ENCODE measurements at regions not wholly inside any gene's neighbourhood (a gene's known extent, or its start where the extent isn't known, plus 50 kb on each side); places are given as distances from the start of the nearest gene placed in this dataset.

DNA sequence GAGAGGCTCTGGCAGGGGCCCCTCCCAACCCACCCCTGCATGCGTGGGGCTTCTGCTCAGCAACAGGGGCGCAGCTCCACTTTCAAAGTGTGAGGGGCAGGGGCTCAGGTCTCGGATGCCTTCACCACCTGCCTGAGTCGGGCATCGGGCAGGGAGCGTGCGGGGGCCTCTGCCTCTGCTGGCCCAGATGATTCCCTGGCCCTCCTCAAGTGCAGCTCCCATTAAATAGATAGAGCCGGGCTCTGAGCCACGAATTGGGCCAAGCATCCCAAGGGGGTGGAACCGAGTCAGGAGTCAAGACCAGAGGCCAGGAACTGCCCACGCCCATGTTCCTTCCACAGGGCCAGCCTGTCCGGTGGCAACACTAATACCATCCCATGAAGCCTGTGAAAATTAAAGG is 108.9 kb upstream of the FAM20C start:
- no peak for DNase-seq (ENCODE audit: low spot score)
- no peak for FAIRE-seq

DNA sequence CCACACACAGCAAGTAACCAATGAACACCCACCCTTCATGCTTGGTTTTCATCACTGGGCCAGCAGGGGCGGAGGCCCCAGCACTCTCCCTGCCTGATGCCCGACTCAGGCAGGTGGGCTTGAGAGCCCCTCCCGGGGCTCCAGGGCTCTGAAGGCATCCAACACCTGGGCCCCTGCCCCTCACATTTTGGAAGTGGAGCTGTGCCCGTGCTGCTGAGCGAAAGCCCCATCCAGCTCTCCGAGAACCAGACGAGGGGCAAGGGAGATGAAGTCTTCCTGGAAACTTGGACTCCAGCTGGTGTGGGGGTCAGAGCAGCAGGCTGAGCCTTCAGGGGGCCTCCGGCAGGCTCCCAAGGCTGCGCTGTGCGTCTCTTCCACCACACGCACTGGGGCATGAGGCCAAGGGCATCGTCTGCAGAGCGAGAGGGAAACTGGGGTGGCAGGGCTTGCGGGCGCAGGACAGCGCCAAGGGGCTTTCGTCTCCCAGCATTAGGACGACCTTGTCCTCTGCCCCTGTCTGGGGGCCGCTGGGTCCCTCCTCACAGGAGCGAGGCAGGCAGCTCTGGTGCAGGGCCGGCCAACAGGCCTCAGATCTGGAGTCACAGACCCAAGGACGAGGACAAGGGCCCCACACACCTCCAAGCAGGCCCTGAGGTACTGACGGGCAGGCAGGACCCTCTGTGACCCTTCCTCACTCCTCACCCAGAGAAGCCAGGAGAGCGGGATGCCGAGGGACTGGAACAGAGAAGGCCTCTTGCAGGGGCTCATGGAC is 108.3 kb upstream of the FAM20C start:
- DNase-seq (ENCODE audit: low spot score), result no peak
- no peak for FAIRE-seq

DNA sequence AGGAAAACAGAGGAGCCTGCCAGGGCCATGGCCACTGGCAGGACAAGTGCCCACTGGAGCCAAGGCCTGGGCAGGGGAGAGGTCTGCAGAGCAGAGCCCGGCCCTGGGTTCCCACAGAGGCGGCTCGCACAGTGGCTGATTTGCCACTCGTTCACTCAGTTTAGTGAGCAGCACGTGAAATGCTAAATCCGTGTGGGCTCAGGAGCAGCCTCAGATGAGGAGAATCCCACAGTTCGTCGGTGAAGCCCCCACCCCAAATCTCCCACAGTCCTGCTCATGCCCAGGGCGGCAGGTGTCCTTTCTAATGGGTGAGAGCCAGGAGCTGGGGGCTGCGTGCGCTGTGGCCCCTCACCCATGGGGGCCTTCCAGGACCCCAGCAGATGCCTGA is 107.7 kb upstream of the FAM20C start:
- no peak for DNase-seq (ENCODE audit: low spot score)
- FAIRE-seq, result no peak

DNA sequence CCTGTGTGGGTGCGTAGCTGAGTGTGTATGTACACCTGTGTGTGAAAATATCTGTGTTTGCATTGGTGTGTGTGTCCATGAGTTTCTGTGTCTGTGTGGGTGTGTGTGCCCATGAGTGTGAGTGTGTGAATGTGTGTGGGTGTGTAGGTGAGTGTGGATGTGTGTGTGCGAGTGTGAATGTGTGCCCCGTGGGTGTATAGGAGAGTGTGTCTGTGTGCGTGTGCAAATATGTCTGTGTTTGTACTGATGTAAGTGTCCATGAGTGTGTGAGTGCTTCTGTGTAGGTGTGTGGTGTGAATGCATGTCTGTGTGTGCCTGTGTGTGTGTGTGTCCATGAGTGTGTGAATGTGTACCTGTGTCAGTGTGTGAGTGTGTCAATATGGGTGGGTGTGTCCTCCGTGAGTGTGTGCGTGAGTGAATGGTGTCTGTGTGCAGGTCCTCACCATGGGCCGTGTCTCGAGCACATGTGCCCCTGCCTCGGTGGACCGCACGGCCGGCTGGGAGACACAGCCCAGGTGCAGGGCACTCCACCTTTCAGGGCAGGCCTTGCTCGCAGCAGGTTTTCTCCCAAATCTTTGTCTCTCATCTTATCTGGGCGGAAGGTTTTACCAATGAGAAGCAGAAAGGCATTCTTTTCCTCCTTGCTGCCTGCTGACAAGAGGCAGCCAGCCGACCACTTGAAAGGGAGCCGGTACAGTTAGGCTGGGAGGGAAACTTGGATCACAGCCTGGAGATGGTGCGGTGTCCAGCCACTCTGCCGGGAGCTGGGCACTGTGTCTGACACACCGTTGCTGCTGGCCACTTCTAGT is 107.1 kb upstream of the FAM20C start:
- FAIRE-seq, result peak; percentile 97
- DNase-seq (ENCODE audit: low spot score), result peak; percentile 67

DNA sequence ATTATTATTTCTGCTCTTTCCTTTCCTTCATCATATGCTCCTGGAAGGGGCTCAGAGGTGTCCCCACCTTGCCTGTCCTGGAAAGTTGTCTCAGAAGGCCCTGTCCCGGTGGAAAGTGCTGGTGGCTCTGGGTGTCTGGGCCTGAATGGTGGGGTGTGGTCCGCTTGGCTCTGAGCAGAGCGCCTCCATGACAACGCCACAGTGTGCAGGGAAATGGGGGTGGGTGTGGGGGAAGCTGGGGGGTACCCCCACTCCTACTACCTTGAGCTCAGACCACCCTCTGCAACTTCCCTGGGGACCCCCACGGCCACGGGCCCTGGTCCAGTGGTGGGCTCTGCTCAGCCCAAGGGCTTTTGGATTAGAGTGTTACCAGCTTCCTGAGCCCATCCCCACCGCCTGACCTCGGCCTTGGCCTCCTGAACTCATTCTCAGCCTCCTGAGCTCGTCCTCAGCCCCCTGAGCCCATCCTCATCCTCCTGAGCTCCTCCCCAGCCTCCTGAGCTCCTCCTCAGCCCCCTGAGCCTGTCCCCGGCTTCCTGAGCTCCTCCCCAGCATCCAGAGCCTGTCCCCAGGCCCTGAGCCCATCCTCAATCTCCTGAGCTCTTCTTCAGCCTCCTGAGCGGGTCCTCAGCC is 106.4 kb upstream of the FAM20C start:
- no peak for DNase-seq (ENCODE audit: low spot score)
- no peak for FAIRE-seq

DNA sequence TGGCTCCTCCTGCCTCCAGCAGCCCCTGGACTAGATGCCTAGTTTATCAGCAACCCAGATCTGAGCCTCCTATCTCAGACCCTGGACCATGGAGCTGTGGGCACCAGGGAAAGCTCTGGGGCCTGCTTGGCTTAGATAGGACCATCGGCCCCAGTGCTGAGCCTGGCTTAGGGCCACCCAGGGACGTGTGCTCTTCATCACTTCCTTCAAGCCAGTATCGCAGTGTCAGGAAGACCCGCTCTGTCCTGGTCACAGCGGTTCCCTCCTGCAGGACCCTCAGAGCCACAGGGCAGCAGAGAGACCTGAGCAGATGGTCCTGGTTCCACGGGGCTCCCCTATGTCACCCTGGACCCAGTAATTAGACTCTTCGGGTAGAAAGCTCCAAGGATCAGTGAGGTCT is 105.7 kb upstream of the FAM20C start:
- DNase-seq (ENCODE audit: low spot score) (no peak), FAIRE-seq (no peak)

DNA sequence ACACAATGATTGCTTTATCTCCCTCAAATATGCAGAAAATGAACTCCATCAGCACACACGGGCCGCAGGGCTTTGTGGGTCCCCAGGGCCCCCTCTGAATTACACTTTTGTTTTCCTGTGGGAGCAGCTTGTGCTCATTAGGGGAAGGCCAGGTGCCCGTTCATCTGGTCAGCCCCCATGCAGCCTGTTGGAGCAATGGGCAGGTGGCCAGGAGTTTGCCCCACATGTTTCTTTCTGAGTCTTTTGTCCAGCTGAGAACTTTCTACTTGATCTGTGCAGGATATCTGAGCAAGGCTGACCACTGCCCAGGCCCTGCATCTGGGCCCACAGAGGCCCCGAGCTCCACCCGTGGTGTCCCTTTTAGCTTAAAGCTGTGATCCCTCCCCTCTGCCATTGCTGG is 105.3 kb upstream of the FAM20C start:
- no peak for FAIRE-seq
- no peak for DNase-seq (ENCODE audit: low spot score)

DNA sequence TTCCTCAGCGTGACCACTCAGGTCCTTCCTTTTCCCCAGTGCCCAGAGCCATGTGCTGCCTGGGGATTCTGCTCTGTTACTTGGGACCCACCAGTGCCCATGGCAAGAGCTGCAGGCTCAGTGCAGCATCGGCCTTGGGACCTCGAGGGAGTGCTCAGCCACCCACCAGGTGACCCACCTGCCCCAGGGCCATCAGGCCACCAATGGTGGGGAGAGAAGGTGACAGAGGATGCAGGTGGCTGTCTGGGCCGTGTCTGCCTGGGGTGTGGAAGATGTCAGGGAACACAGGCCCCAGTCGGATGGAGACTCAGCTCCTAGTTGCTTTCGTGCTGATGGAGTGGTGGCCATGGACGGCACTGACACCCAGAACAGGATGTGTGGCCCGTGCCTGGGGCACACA is 104.7 kb upstream of the FAM20C start:
- DNase-seq (ENCODE audit: low spot score) (no peak), FAIRE-seq (no peak)

DNA sequence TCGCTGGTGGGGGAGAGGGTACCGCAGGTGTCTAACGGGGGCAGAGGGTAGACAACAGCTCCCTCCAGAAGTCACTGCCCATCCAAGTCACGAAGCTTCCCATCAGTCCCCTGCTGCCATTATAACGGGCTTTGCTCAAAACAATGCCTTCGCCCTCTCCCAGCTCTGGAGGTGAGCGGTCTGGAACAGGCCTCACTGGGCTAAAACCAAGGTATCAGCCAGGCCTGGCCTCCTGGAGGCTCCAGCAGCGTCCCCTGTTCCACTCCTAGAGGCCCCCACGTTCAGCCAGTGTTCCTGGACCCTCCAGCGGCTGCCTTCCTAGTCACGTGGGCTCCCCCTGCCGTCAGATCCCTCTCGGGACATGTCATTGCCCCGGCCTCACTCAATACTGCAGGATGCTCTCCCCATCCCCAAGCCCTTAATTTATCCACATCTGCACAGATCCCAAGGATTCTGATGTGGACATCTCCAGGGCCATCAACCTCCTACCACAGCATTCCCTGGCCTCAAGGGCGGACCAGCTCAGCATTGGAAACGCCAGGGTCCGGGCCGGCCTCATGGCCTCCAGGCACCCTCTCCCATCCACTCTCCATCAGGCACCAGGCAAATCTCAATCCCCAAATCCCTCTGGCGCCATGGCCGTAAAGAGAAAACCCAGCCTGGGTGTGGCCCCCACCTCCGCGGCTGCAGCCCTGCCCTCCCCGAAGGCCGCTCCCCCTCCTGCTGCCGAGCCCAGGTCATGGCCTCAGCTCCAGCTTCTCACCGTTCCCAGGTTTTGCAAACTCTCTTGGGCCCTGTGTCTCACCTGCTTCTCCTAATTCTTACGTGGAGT is 104.1 kb upstream of the FAM20C start:
- peak; percentile 35 for FAIRE-seq
- no peak for DNase-seq (ENCODE audit: low spot score)

DNA sequence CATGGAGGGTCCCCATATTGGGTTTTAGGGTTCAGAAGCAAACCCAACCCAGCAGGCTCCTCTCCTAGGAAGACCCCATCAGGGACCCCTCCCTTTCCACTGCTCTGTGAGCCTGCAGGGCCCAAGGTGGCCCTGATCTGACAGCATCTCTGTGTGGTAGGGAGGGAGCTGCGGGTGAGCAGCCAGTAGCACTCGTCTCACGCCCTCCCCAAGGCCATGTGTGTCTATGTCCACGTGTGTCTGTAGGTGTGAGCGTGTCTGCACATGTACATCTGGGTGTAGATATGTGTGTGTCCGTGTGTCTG is 103.5 kb upstream of the FAM20C start:
- DNase-seq (ENCODE audit: low spot score) (no peak), FAIRE-seq (no peak)

DNA sequence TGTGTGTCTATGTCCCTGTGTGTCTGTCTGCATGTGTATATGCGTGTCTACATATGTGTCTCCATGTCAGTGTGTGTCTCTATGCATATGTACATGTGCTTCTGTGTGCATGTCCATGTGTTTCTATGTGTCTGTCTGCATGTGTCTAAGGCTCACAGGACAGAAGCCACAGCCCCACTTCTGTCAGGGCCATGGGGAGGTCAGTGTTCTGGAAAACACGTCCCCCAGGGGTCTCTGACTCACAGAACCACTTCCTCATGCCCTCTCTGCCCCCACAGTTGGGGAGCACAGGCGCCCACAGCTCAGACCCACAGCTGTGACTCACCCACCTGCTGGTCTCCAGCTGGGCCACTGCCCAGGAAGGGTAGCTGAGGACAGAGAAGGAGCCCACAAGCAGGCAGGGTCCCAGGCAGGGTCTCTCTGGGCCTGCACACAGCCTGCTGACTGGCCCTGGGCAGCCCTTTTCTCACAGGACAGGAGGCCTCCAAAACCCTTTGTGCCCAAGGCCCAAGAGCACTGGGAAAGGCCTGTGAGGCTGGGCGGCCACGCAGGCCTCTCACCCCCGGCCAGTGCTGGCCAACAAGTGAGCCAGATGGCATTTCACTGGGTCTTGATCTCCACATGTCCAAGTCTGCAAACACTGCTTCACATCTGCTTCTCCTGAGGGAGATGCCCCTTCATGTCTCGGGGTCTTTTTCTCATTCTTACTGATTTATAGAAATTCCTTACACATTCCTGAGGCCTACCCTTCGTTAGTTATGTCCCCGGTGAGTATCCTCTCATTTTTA is 102.9 kb upstream of the FAM20C start:
- DNase-seq (ENCODE audit: low spot score) (peak; percentile 84), FAIRE-seq (peak; percentile 99)

DNA sequence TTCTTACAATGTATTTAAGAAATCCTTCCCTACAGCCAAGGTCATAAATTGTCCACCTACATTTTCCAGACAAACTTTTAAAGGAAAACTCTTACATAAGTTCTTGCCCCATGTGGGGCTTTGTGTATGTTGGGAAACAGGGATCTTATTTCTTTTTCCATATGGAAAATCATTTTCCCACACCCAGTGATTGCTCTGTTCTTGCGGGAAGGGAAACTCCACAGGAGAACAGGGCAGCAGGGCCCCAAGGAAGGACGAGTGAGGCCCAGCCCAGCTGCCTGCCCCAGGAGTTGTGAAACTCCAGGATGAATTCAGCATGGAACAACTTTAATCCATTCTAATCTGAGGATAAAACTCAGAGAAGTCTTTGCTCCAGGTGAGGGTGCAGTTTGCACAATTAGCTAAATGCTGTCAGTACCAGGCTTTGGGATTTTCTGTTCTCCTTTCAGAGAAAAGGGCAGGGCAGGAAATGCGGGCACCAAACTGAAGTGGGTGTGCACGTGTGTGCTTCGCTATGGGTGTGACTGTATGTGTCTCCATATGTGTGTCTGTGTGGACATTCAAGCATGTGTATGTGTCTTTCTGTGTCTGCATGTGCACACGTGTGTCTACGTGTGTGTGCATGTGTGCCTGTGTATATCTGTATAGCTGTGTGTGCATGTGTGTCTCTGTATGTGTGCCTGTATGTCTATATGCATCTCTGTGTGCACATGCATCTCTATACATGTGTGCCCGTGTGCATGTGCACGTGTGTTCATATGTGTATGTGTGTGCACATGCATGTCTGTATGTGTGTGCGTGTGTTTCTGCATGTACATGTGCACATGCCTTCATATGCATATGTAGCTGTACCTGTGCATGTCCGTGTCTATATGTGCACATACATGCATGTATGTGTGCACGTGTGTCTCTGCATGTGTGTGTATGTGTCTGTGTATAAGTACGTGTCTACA is 102.0 kb upstream of the FAM20C start:
- FAIRE-seq, result peak; percentile 100
- DNase-seq (ENCODE audit: low spot score), result no peak

DNA sequence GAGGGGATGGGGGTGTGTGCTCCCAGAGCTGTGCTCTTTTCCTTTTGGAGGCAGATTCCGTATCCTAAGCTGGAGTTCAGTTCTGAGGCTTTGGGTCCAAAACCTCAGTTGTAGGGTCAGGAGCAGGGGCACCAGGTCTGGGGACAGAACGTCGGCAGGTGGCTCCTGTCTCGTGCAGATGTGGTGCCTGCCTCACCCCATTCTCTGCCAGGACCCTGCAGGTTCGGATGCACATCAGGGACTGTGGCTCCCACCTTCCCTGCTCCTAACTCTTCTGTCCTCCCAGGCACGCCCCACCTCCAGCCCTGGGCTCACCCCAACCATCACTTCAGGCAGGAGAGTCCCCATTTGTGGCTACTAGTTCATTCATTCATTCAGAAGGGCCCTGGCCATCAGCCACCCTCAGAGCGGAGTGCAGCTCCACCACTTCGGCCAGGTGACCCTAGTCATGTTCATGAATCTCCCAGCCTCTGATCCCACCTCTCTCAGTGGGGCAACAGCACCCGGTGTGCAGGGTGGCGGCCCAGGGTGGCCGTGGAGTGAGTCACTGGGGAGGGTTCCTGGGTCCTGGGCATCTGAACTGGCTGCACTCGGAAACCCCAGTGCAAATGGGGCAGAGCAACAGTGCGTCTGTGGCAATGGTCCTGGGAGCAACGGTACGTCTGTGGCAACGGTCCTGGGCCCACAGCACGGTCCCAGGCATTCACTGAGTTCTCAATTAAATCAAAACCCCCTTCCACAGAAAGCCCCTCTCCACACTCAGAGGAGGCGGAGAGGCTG is 100.8 kb upstream of the FAM20C start:
- DNase-seq (ENCODE audit: low spot score), result no peak
- no peak for FAIRE-seq

DNA sequence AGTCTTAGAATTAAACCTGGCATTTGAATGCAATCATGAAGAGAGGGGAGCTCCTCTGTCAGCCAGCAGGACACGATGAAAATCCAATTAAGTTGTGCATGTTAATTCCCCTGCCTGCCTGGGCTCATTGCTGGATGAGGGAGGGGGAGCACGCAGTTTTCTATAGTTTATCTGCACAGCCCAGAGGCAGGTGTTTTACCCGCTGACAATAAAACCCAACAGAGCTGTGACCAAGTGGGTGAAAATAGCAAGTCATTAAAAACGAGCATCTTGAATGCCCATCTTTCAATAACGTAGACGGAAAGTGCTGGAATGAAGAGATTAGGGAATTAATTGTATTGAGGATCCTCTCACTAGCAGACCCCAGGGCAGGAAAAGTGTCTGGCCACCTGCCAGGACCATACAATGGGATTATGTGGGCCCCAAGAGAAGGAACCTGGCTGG is 100.1 kb upstream of the FAM20C start:
- FAIRE-seq, result no peak
- DNase-seq (ENCODE audit: low spot score), result no peak

DNA sequence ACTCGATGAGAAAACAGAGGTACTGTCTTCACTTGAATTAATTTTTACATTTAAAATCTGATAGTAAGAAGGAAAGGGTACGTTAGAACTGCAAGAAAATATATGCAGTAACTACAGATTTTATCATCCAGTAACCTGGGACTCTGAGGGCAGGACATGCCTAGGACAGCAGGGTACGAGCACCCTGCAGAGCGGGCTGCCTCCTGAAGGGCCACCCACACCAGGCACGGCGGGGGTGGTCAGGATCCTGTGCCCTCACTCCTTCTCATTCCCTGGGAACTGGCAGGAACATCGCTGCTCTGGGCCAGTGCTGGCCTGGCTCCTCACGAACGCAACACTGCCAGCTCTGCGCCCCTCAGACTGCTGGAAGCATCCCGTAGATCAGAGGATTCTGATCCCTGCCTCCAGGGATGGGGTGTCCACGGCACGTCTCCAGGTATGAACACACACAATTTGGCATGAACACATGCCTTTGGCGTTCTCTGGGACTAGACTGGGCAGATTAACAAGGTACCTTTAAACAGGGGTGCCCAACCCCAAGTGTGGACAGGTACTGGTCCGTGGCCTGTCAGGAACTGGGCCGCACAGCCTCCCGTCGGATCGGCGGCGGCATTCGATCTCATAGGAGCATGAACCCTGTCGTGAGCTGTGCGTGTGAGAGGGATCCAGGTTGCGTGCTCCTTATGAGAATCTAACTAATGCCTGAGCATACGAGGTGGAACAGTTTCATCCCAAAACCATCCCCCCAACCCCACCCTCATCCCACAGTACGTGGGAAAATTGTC is 99.3 kb upstream of the FAM20C start:
- peak; percentile 5 for FAIRE-seq
- no peak for DNase-seq (ENCODE audit: low spot score)

DNA sequence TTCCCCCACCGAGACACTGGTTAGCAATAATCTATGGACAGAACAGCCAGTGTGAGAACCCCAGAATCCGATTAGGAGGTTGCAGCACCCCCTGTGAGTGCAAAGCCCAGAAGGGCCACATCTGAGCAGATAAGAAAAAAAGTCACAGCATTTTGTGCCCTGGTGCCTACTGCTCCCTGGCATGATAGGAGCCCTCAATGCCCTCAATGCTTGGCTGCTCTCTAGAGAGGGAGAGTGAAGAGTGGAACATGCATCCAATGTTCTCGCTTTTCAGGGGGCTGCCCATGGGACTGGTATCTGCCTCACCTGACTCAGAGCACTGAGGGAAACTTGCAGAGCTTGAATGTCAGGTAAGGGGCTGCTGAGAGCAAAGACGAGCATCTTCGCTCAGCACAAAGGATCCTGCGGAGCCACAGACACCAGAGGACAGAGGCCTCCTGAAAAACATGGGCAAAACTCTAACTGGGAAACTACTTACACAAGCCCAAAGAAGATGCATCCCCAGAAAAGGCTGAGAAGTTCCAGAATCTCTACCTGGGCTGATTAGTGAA is 98.0 kb upstream of the FAM20C start:
- DNase-seq (ENCODE audit: low spot score), result no peak

DNA sequence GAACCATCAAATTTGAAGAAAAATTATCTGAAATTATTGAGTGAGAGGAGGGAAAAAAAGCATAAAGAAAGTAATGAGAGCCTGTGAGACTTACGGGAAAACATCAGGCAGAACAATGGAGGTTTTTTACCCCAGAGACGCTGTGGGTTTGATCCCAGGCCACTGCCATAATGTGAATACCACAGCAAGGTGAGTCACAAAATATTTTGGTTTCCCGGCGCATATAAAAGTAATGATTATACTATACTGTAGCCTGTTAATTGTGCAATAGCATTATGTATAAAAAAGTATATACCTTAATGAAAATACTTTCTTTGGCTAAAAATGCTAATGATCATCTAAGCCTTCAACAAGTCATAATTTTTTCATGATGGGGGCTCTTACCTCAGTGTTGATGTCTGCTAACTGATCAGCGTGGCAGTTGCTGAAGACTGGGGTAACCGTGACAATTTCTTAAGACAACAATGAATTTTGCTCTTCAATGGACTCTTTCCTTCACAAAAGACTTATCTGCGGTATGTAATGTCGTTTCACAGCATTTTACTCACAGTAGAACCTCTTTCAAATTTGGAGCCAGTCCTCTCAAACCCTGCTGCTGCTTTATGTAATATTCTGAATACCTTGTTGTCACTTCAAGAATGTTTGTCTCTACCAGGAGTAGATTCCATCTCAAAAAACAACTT is 97.0 kb upstream of the FAM20C start:
- DNase-seq (ENCODE audit: low spot score) (no peak), FAIRE-seq (no peak)

More for the DNA sequence above, 98.0 kb upstream of the FAM20C start:
- FAIRE-seq, result no peak

Measured in urothelium cell line (cell line).